ENCODE measurements at regions not wholly inside any gene's neighbourhood (a gene's known extent, or its start where the extent isn't known, plus 50 kb on each side); places are given as distances from the start of the nearest gene placed in this dataset.

DNA sequence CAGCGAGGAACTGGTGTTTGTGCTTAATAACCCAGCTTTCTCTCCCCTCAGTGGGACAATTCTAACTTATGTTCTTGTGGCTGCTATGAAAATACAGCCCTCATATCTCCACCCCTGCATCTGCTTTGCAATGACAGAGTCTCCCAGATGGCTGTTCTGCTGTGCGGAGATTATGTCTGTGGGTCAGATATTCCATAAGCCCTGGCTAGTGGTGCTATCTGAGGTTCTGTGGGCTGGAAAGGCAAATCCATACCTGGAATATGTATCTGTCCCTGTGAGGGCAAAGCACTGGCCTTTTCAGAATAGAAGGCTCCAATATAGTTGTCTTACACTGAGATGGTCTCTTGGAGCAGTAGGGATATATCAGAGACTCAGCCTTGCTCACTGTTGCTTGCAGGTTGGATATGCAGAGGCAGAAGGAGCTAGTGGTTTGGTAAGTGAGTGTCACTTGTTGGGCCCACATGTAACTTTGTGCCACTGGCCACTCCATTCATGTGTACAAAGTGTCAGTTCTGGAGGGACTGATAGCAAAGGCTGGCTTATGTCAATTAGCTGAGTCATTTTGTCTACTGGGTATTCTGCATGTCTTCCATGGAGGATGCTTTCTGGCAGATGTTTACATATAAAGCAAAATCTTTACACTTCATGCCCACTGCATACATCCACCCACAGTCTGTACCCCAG lies 246.6 kb downstream of the FAM76B start:
- intact Hi-C loops (cut with micrococcal nuclease; ENCODE audit: unreplicated experiment): no loop called here
- POLR2A ChIA-PET (ENCODE audit: low non-redundant PET): no interaction called here

DNA sequence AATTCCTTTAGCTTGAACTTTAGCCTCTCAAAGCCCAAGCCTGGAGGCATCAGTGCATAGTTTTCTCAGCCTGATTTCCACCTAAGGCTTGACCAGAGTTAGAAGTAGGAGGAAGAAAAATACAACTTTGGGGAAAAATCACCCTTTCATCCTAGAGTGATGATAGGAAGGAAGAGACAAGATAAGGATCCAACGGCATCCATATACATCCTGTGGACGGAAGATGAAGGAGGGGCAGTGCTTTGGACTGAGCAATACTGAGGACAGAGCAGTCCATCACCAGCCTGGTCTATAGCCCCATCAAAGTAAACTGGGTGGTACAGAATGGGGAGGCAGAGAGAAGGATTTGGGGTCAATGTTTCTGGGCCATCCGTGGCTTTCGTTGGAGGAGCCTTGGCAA lies 247.9 kb downstream of the FAM76B start:
- no peak for DNase-seq (ENCODE audit: low spot score)
- H3K4me3 ChIP-seq (ENCODE audit: low read depth, low read length, poor library complexity, severe bottlenecking): no peak overlapping the region
- no peaks in the 10 kb centered on the region for H3K9me3 ChIP-seq (ENCODE audit: low read depth, low read length, poor library complexity, severe bottlenecking)
- no peak for TF ChIP-seq EZH2 (IDR thresholded peaks at IDR 0.05; ENCODE audit: borderline replicate concordance, low read depth, low read length, poor library complexity, severe bottlenecking)
- TF ChIP-seq, protein P1, sequence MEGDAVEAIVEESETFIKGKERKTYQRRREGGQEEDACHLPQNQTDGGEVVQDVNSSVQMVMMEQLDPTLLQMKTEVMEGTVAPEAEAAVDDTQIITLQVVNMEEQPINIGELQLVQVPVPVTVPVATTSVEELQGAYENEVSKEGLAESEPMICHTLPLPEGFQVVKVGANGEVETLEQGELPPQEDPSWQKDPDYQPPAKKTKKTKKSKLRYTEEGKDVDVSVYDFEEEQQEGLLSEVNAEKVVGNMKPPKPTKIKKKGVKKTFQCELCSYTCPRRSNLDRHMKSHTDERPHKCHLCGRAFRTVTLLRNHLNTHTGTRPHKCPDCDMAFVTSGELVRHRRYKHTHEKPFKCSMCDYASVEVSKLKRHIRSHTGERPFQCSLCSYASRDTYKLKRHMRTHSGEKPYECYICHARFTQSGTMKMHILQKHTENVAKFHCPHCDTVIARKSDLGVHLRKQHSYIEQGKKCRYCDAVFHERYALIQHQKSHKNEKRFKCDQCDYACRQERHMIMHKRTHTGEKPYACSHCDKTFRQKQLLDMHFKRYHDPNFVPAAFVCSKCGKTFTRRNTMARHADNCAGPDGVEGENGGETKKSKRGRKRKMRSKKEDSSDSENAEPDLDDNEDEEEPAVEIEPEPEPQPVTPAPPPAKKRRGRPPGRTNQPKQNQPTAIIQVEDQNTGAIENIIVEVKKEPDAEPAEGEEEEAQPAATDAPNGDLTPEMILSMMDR (conservative IDR thresholded peaks at IDR 0.05; ENCODE audit: low read depth, low read length): no peak
- H3K4me1 ChIP-seq (ENCODE audit: insufficient read depth, low read length, poor library complexity, severe bottlenecking): no peaks in the 10 kb centered on the region
- H3K27me3 ChIP-seq (replicated peaks; ENCODE audit: insufficient read depth, low read depth, low read length, poor library complexity): peaks cover 19% of the 10 kb centered on the region
- ChIA-PET POLR2A (ENCODE audit: low non-redundant PET) (no interaction called here), CTCF (no interaction called here)
- intact Hi-C loops (cut with micrococcal nuclease; ENCODE audit: unreplicated experiment): no loop called here
- BruUV-seq (replicated peaks): no TSS peak
- no peak overlapping the region for H3K27ac ChIP-seq (ENCODE audit: low read depth, low read length, poor library complexity, severe bottlenecking)
- H3K36me3 ChIP-seq (ENCODE audit: insufficient read depth, low read length, poor library complexity, severe bottlenecking): no peaks in the 10 kb centered on the region

More for the DNA sequence above, 246.6 kb downstream of the FAM76B start:
- H3K36me3 ChIP-seq (ENCODE audit: insufficient read depth, low read length, poor library complexity, severe bottlenecking): no peaks in the 10 kb centered on the region
- H3K4me1 ChIP-seq (ENCODE audit: insufficient read depth, low read length, poor library complexity, severe bottlenecking): no peaks in the 10 kb centered on the region
- DNase-seq (ENCODE audit: low spot score): no peak
- H3K4me3 ChIP-seq (ENCODE audit: low read depth, low read length, poor library complexity, severe bottlenecking): no peak overlapping the region
- no TSS peak for BruUV-seq (replicated peaks)
- H3K27ac ChIP-seq (ENCODE audit: low read depth, low read length, poor library complexity, severe bottlenecking): no peak overlapping the region
- H3K27me3 ChIP-seq (replicated peaks; ENCODE audit: insufficient read depth, low read depth, low read length, poor library complexity): peaks cover 13% of the 10 kb centered on the region
- H3K9me3 ChIP-seq (ENCODE audit: low read depth, low read length, poor library complexity, severe bottlenecking): no peaks in the 10 kb centered on the region
- no peak for TF ChIP-seq EZH2 (IDR thresholded peaks at IDR 0.05; ENCODE audit: borderline replicate concordance, low read depth, low read length, poor library complexity, severe bottlenecking)
- TF ChIP-seq, protein P1 (conservative IDR thresholded peaks at IDR 0.05; ENCODE audit: low read depth, low read length): no peak
- CTCF ChIA-PET: no interaction called here

GRCh38 chr11:95536047-95536690 lies 253.4 kb downstream of the FAM76B start:
- intact Hi-C loops (cut with micrococcal nuclease; ENCODE audit: unreplicated experiment): no loop called here
- no TSS peak for BruUV-seq (replicated peaks)
- Histone ChIP-seq H3K9me3 (ENCODE audit: low read depth, low read length, poor library complexity, severe bottlenecking) (no peaks in the 10 kb centered on the region), H3K4me1 (ENCODE audit: insufficient read depth, low read length, poor library complexity, severe bottlenecking) (no peaks in the 10 kb centered on the region), H3K27ac (ENCODE audit: low read depth, low read length, poor library complexity, severe bottlenecking) (no peak overlapping the region), H3K36me3 (ENCODE audit: insufficient read depth, low read length, poor library complexity, severe bottlenecking) (no peaks in the 10 kb centered on the region), H3K27me3 (replicated peaks; ENCODE audit: insufficient read depth, low read depth, low read length, poor library complexity) (peaks cover 25% of the 10 kb centered on the region), H3K4me3 (ENCODE audit: low read depth, low read length, poor library complexity, severe bottlenecking) (no peak overlapping the region)
- ChIA-PET POLR2A (ENCODE audit: low non-redundant PET) (no interaction called here), CTCF (no interaction called here)
- no peak for DNase-seq (ENCODE audit: low spot score)
- TF ChIP-seq EZH2 (IDR thresholded peaks at IDR 0.05; ENCODE audit: borderline replicate concordance, low read depth, low read length, poor library complexity, severe bottlenecking): no peak
- TF ChIP-seq, protein P1 (conservative IDR thresholded peaks at IDR 0.05; ENCODE audit: low read depth, low read length): no peak

Measured in A673 (cell line).